H9 (cell line): ENCODE measurements at regions not wholly inside any gene's neighbourhood (a gene's known extent, or its start where the extent isn't known, plus 50 kb on each side); places are given as distances from the start of the nearest gene placed in this dataset.

Experiments
- DNase-seq: peaks from one replicate; pipeline ENCODE4 v3.0.0-alpha.2; 2017
- H2AFZ ChIP-seq: one replicate; pipeline ENCODE4 v1.6.1; 2013; ENCODE audit warnings: mild to moderate bottlenecking, low read length, control low read depth, moderate library complexity
- H2AK5ac ChIP-seq: 2 replicates; pipeline ENCODE4 v1.6.1; 2013; ENCODE audit warnings: low read length, control low read depth, mixed read lengths; ENCODE audit not compliant: insufficient read length
- H2BK120ac ChIP-seq: one replicate; pipeline ENCODE4 v1.6.1; 2013; ENCODE audit warnings: low read depth, mild to moderate bottlenecking, low read length, control low read depth, inconsistent platforms; ENCODE audit not compliant: poor library complexity, severe bottlenecking
- H2BK12ac ChIP-seq: 2 replicates; pipeline ENCODE4 v1.6.1; 2013; ENCODE audit warnings: low read length, control low read depth, mixed read lengths, low read depth; ENCODE audit not compliant: insufficient read length
- H2BK15ac ChIP-seq: 2 replicates; pipeline ENCODE4 v1.6.1; 2013; ENCODE audit warnings: low read depth, low read length, control low read depth
- H2BK20ac ChIP-seq: one replicate; pipeline ENCODE4 v1.6.1; 2013; ENCODE audit warnings: low read depth, mild to moderate bottlenecking, low read length, control low read depth, inconsistent platforms; ENCODE audit not compliant: poor library complexity, severe bottlenecking
- H2BK5ac ChIP-seq: 2 replicates; pipeline ENCODE4 v1.6.1; 2013; ENCODE audit warnings: low read length, control low read depth, mixed read lengths; ENCODE audit not compliant: insufficient read length
- H3K14ac ChIP-seq: 2 replicates; pipeline ENCODE4 v1.6.1; 2013; ENCODE audit warnings: low read length, control low read depth; ENCODE audit not compliant: insufficient read depth
- H3K18ac ChIP-seq: 2 replicates; pipeline ENCODE4 v1.6.1; 2013; ENCODE audit warnings: low read depth, mild to moderate bottlenecking, mixed read lengths, low read length, control low read depth; ENCODE audit not compliant: insufficient read length
- H3K23ac ChIP-seq: 2 replicates; pipeline ENCODE4 v1.6.1; 2013; ENCODE audit warnings: low read length, control low read depth, mixed read lengths, low read depth; ENCODE audit not compliant: insufficient read length
- H3K23me2 ChIP-seq: 2 replicates; pipeline ENCODE4 v1.6.1; 2013; ENCODE audit warnings: low read depth, mild to moderate bottlenecking, mixed read lengths, low read length, control low read depth; ENCODE audit not compliant: insufficient read length, poor library complexity, severe bottlenecking
- H3K27ac ChIP-seq: 2 replicates; pipeline ENCODE4 v1.5.1; 2013; ENCODE audit warnings: low read length, control low read depth, mixed read lengths, low read depth; ENCODE audit not compliant: insufficient read length
- H3K27me3 ChIP-seq: 2 replicates; pipeline ENCODE4 v1.6.1; 2013; ENCODE audit warnings: low read length, control low read depth, inconsistent platforms; ENCODE audit not compliant: insufficient read depth
- H3K4ac ChIP-seq: 2 replicates; pipeline ENCODE4 v1.6.1; 2013; ENCODE audit warnings: low read depth, mild to moderate bottlenecking, control low read depth, inconsistent platforms, low read length, moderate library complexity
- H3K4me1 ChIP-seq: 2 replicates; pipeline ENCODE4 v1.6.1; 2013; ENCODE audit warnings: low read length, control low read depth, inconsistent platforms; ENCODE audit not compliant: insufficient read depth
- H3K4me2 ChIP-seq: 2 replicates; pipeline ENCODE4 v1.6.1; 2013; ENCODE audit warnings: low read length, control low read depth, mixed read lengths; ENCODE audit not compliant: insufficient read length, insufficient read depth
- H3K56ac ChIP-seq: 2 replicates; pipeline ENCODE4 v1.6.1; 2013; ENCODE audit warnings: low read depth, mild to moderate bottlenecking, mixed read lengths, low read length, control low read depth; ENCODE audit not compliant: insufficient read length
- H3K79me1 ChIP-seq: 2 replicates; pipeline ENCODE4 v1.6.1; 2013; ENCODE audit warnings: low read depth, mild to moderate bottlenecking, moderate library complexity, low read length, control low read depth, inconsistent platforms; ENCODE audit not compliant: insufficient read depth, poor library complexity, severe bottlenecking
- H3K79me2 ChIP-seq: 2 replicates; pipeline ENCODE4 v1.6.1; 2013; ENCODE audit warnings: low read length, control low read depth, inconsistent platforms; ENCODE audit not compliant: insufficient read depth
- H3K9ac ChIP-seq: 2 replicates; pipeline ENCODE4 v1.6.1; 2013; ENCODE audit warnings: low read length, control low read depth, mixed read lengths; ENCODE audit not compliant: insufficient read length; ENCODE audit errors: extremely low read depth
- H3K9me3 ChIP-seq: one replicate; pipeline ENCODE4 v1.6.1; 2013; ENCODE audit warnings: low read depth, low read length, inconsistent platforms; ENCODE audit not compliant: control insufficient read depth
- H3T11ph ChIP-seq: one replicate; pipeline ENCODE4 v1.6.1; 2013; ENCODE audit warnings: mild to moderate bottlenecking, low read length, control low read depth, inconsistent platforms
- H4K20me1 ChIP-seq: one replicate; pipeline ENCODE4 v1.6.1; 2013; ENCODE audit not compliant: control insufficient read depth, insufficient read length, insufficient read depth
- H4K5ac ChIP-seq: 2 replicates; pipeline ENCODE4 v1.6.1; 2013; ENCODE audit warnings: low read depth, mild to moderate bottlenecking, mixed read lengths, low read length, control low read depth; ENCODE audit not compliant: insufficient read length
- H4K8ac ChIP-seq: replicated peaks from 2 replicates; pipeline ENCODE4 v1.6.1; 2013; ENCODE audit warnings: low read length, control low read depth, mixed read lengths, low read depth; ENCODE audit not compliant: insufficient read length
- H4K91ac ChIP-seq: 2 replicates; pipeline ENCODE4 v1.6.1; 2013; ENCODE audit warnings: low read depth, mild to moderate bottlenecking, moderate library complexity, mixed read lengths, low read length, control low read depth; ENCODE audit not compliant: insufficient read length
- H3K27ac Mint-ChIP-seq, 3 experiments: 2 replicates in 2 of 3; 3 replicates in 1 of 3; pipeline ENCODE4 v1.8.0; 2020 to 2021; ENCODE audit warnings: mixed read lengths in 3 of 3, mild to moderate bottlenecking in 1 of 3, moderate library complexity in 1 of 3
- H3K27me3 Mint-ChIP-seq: 2 replicates; pipeline ENCODE4 v1.8.0; 2021; ENCODE audit warnings: low read depth, mild to moderate bottlenecking, moderate library complexity, mixed read lengths
- H3K36me3 Mint-ChIP-seq, 3 experiments: 2 replicates in 2 of 3; 3 replicates in 1 of 3; pipeline ENCODE4 v1.8.0; 2020 to 2021; ENCODE audit warnings: low read depth in 3 of 3, mixed read lengths in 3 of 3; ENCODE audit not compliant: insufficient read depth in 1 of 3
- H3K4me1 Mint-ChIP-seq, 2 experiments: 2 replicates each; pipeline ENCODE4 v1.8.0; 2020; ENCODE audit warnings: mixed read lengths in 2 of 2
- H3K4me3 Mint-ChIP-seq, 2 experiments: 2 replicates in 1 of 2; 3 replicates in 1 of 2; pipeline ENCODE4 v1.8.0; 2020 to 2021; ENCODE audit warnings: mild to moderate bottlenecking in 2 of 2, mixed read lengths in 2 of 2, moderate library complexity in 1 of 2
- H3K9me3 Mint-ChIP-seq, 2 experiments: 2 replicates in 1 of 2; 3 replicates in 1 of 2; pipeline ENCODE4 v1.8.0; 2020; ENCODE audit warnings: mild to moderate bottlenecking in 2 of 2, mixed read lengths in 2 of 2, moderate library complexity in 1 of 2
- CTCF ChIP-seq: fragments of 200-600 bp; sonication (generic); conservative IDR thresholded peaks from 3 replicates; pipeline ENCODE4 v1.8.0; 2021; ENCODE audit warnings: antibody characterized with exemption, mild to moderate bottlenecking
- WGBS: extraction: QIAGEN DNeasy Blood & Tissue Kit; methylation state at CpG from one replicate; pipeline ENCODE4 v1.1.7; 2013; ENCODE audit warnings: missing lambda C conversion rate, low lambda C conversion rate, mixed read lengths; ENCODE audit not compliant: insufficient read length; ENCODE audit errors: extremely low coverage; 5-methylcytosine and 5-hydroxymethylcytosine counted together

GRCh38 chr4:53906606-53907190, 157.7 kb downstream of the CHIC2 start:
- peaks cover 15 to 23% of the 10 kb centered on the region in 2 experiments for H3K4me1 Mint-ChIP-seq
- DNase-seq = no peak

More at GRCh38 chr4:53906606-53907190, 157.7 kb downstream of the CHIC2 start:
- Histone ChIP-seq H2BK120ac (no peak overlapping the region), H3K23ac (no peak overlapping the region), H3K9me3 (no peaks in the 10 kb centered on the region), H3K9ac (no peak overlapping the region), H4K20me1 (no peaks in the 10 kb centered on the region), H3K14ac (no peak overlapping the region), H3K4me1 (peaks cover 5% of the 10 kb centered on the region), H3K27me3 (no peaks in the 10 kb centered on the region; the same call in 1 of the 2 replicates), H3K79me1 (no peaks in the 10 kb centered on the region), H2BK15ac (no peak overlapping the region), H3K27ac (no peak overlapping the region), H2AFZ (no peak overlapping the region), H4K8ac (no peak overlapping the region), H3K4me2 (no peak overlapping the region), H2BK12ac (no peak overlapping the region), H3K56ac (no peak overlapping the region), H2BK5ac (no peak overlapping the region), H3K79me2 (no peaks in the 10 kb centered on the region), H3K4ac (no peak overlapping the region), H2AK5ac (no peak overlapping the region), H4K5ac (no peak overlapping the region), H3K23me2 (no peaks in the 10 kb centered on the region), H2BK20ac (no peak overlapping the region), H3T11ph (no peak overlapping the region), H4K91ac (no peak overlapping the region), H3K18ac (no peak overlapping the region)
- Mint-ChIP-seq H3K27me3 (peaks cover 54% of the 10 kb centered on the region), H3K9me3 (no peaks in the 10 kb centered on the region), H3K36me3 (no peaks in the 10 kb centered on the region), H3K27ac (no peak overlapping the region), H3K4me3 (no peak overlapping the region)
- no CpG with 5 or more reads among the region's 6 CpGs for WGBS
- TF ChIP-seq CTCF = no peak
